Testis (tissue), 2 donors: ENCODE measurements at regions not wholly inside any gene's neighbourhood (a gene's known extent, or its start where the extent isn't known, plus 50 kb on each side); places are given as distances from the start of the nearest gene placed in this dataset.

Source experiments
- POLR2A ChIP-seq: fragments of 450-650 bp; IDR thresholded peaks from one replicate; pipeline ENCODE4 v1.6.1; 2017; ENCODE audit warnings: antibody characterized with exemption, mild to moderate bottlenecking, moderate library complexity
- TF ChIP-seq, protein P1 (sequence below), 3 experiments: fragments of 450-650 bp in 2 of 3; fragments of 200-600 bp in 1 of 3; sonication (generic) in 1 of 3; IDR thresholded peaks; one replicate each; pipeline ENCODE4 v1.5.1; 2016 to 2019; ENCODE audit warnings: antibody characterized with exemption in 3 of 3, mild to moderate bottlenecking in 2 of 3, moderate library complexity in 1 of 3

GRCh38 chr13:111040830-111041229, 74.3 kb upstream of the ARHGEF7 start:
- TF ChIP-seq, protein P1, sequence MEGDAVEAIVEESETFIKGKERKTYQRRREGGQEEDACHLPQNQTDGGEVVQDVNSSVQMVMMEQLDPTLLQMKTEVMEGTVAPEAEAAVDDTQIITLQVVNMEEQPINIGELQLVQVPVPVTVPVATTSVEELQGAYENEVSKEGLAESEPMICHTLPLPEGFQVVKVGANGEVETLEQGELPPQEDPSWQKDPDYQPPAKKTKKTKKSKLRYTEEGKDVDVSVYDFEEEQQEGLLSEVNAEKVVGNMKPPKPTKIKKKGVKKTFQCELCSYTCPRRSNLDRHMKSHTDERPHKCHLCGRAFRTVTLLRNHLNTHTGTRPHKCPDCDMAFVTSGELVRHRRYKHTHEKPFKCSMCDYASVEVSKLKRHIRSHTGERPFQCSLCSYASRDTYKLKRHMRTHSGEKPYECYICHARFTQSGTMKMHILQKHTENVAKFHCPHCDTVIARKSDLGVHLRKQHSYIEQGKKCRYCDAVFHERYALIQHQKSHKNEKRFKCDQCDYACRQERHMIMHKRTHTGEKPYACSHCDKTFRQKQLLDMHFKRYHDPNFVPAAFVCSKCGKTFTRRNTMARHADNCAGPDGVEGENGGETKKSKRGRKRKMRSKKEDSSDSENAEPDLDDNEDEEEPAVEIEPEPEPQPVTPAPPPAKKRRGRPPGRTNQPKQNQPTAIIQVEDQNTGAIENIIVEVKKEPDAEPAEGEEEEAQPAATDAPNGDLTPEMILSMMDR (IDR thresholded peaks at IDR 0.05): no peak
- TF ChIP-seq POLR2A: no peak
